ENCODE measurements at regions not wholly inside any gene's neighbourhood (a gene's known extent, or its start where the extent isn't known, plus 50 kb on each side); places are given as distances from the start of the nearest gene placed in this dataset.
"Not testable (repeated sequence)": the region's sequence is repeated elsewhere in the genome, so short reads cannot be mapped to it uniquely, and the experiment has no call there.

GRCh38 chr5:6080930-6081726, 297.2 kb downstream of the MED10 start:
- Histone ChIP-seq H3K4me3 (no peak overlapping the region), H3K27me3 (no peaks in the 10 kb centered on the region), H3K4me1 (no peaks in the 10 kb centered on the region), H3K27ac (no peak overlapping the region), H3K36me3 (no peaks in the 10 kb centered on the region), H3K9me3 (no peaks in the 10 kb centered on the region)
- no peak for DNase-seq (ENCODE audit: low spot score)
- no peak for TF ChIP-seq CTCF (IDR thresholded peaks at IDR 0.05)

GRCh38 chr5:6080436-6080835, 297.9 kb downstream of the MED10 start:
- Histone ChIP-seq H3K36me3 (no peaks in the 10 kb centered on the region), H3K27me3 (no peaks in the 10 kb centered on the region), H3K4me3 (no peak overlapping the region), H3K9me3 (no peaks in the 10 kb centered on the region), H3K27ac (no peak overlapping the region), H3K4me1 (no peaks in the 10 kb centered on the region)
- no peak for DNase-seq (ENCODE audit: low spot score)
- no peak for TF ChIP-seq CTCF (IDR thresholded peaks at IDR 0.05)

DNA sequence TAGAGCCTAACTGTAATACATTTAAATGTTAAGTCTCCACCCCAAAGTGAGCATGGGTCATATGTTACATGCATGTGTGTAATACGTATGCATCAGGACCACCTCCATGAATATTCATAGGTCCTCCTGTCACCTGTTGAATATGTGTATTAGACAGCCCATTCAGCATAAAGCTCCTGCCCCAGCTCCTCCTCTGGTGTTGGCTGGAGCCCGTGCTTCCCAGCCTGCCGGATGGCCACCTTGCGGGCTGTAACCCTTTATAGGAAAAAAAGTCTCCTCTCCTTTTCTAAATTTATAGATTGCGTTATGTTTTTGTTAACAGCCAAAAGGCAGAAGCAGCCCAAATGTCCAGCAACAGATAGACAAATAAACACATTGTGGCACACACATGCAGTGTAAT, 299.5 kb downstream of the MED10 start:
- no peak overlapping the region for H3K4me3 ChIP-seq
- no peaks in the 10 kb centered on the region for H3K4me1 ChIP-seq
- no peaks in the 10 kb centered on the region for H3K9me3 ChIP-seq
- no peak overlapping the region for H3K27ac ChIP-seq
- no peaks in the 10 kb centered on the region for H3K27me3 ChIP-seq
- DNase-seq (ENCODE audit: low spot score) = no peak
- TF ChIP-seq CTCF (IDR thresholded peaks at IDR 0.05) = no peak
- H3K36me3 ChIP-seq = no peaks in the 10 kb centered on the region

DNA sequence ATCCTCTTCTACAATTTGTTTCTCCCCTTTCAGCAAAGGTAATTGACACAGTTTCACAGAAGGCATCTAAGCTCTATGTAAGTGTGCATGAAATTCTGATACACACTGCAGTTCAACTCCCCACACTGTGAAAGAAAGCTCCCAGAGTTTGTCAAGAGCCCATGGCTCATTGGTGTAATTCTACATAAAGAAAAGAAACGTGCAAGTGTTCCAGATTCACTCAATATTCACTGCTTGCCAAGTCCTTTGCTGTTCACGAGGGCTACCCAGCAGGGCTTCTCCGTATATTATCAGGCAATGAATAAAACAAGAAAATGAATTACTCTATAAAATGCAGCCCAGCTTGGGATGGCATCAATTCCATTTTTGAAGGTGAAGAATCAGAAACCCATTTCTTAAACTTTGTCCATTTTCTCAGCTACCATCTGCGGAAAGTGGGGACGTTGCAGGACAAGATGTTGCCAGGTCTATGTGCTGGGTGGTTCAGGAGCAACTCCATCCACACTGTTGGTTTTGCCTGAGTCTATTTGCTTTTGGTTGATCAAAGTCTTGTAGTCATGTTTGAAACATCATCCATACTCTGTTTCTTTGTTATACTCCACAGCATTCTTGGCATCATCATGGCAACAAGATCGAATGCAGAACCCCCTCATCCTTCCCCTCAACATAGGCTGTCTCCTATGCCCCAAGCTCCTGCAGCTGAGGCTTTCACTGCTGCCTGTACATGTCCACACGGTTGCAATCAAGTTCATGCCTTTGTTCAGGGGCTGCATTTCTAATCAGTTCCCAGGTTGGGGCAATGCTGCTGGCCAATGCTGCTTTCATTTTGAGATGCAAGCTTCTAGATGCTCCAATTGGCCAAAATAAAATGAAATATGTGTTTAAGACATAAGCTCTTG, 301.8 kb downstream of the MED10 start:
- H3K27ac ChIP-seq = no peak overlapping the region
- H3K27me3 ChIP-seq = no peaks in the 10 kb centered on the region
- DNase-seq (ENCODE audit: low spot score) = no peak
- no peaks in the 10 kb centered on the region for H3K9me3 ChIP-seq
- no peaks in the 10 kb centered on the region for H3K4me1 ChIP-seq
- no peak for TF ChIP-seq CTCF (IDR thresholded peaks at IDR 0.05)
- no peak overlapping the region for H3K4me3 ChIP-seq
- H3K36me3 ChIP-seq = no peaks in the 10 kb centered on the region

DNA sequence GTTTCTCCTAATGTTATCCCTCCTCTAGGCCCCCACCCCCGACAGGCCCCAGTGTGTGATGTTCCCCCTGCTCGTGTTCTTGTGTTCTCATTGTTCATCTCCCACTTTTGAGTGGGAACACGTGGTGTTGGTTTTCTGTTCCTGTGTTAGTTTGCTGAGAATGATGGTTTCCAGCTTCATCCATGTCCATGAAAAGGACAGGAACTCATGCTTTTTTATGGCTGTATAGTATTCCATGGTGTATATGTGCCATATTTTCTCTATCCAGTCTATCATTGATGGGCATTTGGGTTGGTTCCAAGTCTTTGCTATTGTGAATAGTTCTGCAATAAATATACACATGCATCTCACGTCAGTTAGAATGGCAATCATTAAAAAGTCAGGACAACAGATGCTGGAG, 305.9 kb downstream of the MED10 start:
- H3K27me3 ChIP-seq; H3K9me3 ChIP-seq; H3K4me1 ChIP-seq; H3K27ac ChIP-seq; H3K4me3 ChIP-seq; H3K36me3 ChIP-seq; DNase-seq (ENCODE audit: low spot score): not testable (repeated sequence)

GRCh38 chr5:6069496-6070185, 308.7 kb downstream of the MED10 start:
- Histone ChIP-seq H3K4me3 (no peak overlapping the region), H3K9me3 (no peaks in the 10 kb centered on the region), H3K36me3 (no peaks in the 10 kb centered on the region), H3K4me1 (no peaks in the 10 kb centered on the region), H3K27ac (no peak overlapping the region), H3K27me3 (no peaks in the 10 kb centered on the region)
- TF ChIP-seq CTCF (IDR thresholded peaks at IDR 0.05) = no peak
- DNase-seq (ENCODE audit: low spot score) = no peak

Data from right atrium auricular region (tissue), 2 donors.